LNCaP clone FGC (cell line): ENCODE measurements at regions not wholly inside any gene's neighbourhood (a gene's known extent, or its start where the extent isn't known, plus 50 kb on each side); places are given as distances from the start of the nearest gene placed in this dataset.
"Not testable (repeated sequence)": the region's sequence is repeated elsewhere in the genome, so short reads cannot be mapped to it uniquely, and the experiment has no call there.

ENCODE experiments used
- DNase-seq: peaks from one replicate; pipeline ENCODE4 v3.0.0-alpha.2; 2011; ENCODE audit warnings: low read depth
- H3K4me3 ChIP-seq: 2 replicates; pipeline ENCODE4 v1.5.1; 2011; ENCODE audit warnings: mild to moderate bottlenecking, low read depth, low read length, control low read depth
- CTCF ChIP-seq: IDR thresholded peaks from 2 replicates; pipeline ENCODE4 v1.5.1; 2012; ENCODE audit warnings: mild to moderate bottlenecking; ENCODE audit not compliant: control insufficient read depth, insufficient read depth; ENCODE audit errors: extremely low read depth

GRCh38 chr16:10322723-10323527 is 62.9 kb upstream of the ATF7IP2 start:
- no peak overlapping the region for H3K4me3 ChIP-seq
- no peak for DNase-seq
- no peak for TF ChIP-seq CTCF

- no peak overlapping the region for H3K4me3 ChIP-seq
- no peak for TF ChIP-seq CTCF
- DNase-seq: no peak
Measured at GRCh38 chr16:10323528-10323869, 62.4 kb upstream of the ATF7IP2 start.

- DNase-seq: no peak
- TF ChIP-seq CTCF: no peak
- no peak overlapping the region for H3K4me3 ChIP-seq
Measured at GRCh38 chr16:10324210-10324609, 61.7 kb upstream of the ATF7IP2 start.

- no peak for DNase-seq
- no peak overlapping the region for H3K4me3 ChIP-seq
- TF ChIP-seq CTCF: no peak
Measured at GRCh38 chr16:10325783-10326543, 59.9 kb upstream of the ATF7IP2 start.

GRCh38 chr16:10326647-10327046 is 59.2 kb upstream of the ATF7IP2 start:
- DNase-seq: no peak
- H3K4me3 ChIP-seq: no peak overlapping the region
- TF ChIP-seq CTCF: no peak

- not testable (repeated sequence) for H3K4me3 ChIP-seq, DNase-seq
Measured at GRCh38 chr16:10328291-10328690, 57.6 kb upstream of the ATF7IP2 start.

GRCh38 chr16:10332241-10332640 is 53.6 kb upstream of the ATF7IP2 start:
- DNase-seq: no peak
- H3K4me3 ChIP-seq: no peak overlapping the region
- no peak for TF ChIP-seq CTCF
